ENCODE measurements at regions not wholly inside any gene's neighbourhood (a gene's known extent, or its start where the extent isn't known, plus 50 kb on each side); places are given as distances from the start of the nearest gene placed in this dataset.

DNA sequence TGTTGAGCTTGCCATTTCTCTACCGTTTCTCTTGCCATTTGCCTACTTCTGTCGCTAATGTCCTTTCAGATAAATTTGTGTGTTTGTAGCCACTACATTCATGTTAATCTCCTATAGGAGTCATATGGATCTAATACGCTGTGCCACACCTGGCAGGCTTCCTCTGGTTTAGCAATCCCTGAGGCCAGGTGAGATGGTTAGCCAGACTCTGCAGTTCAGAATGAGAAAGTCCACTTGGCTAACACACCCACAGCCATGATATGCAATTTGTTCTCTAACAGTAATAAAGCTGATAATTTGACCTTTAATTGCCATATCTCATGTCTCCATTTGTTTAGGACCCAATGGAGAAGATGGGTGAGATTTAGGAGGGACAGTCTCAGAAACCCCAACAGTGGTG lies 1261.6 kb upstream of the TMEM132C start:
- H3K9me3 ChIP-seq (ENCODE audit: insufficient read depth, low read depth) = no peaks in the 10 kb centered on the region
- H3K27ac ChIP-seq = no peak overlapping the region
- no peak overlapping the region for H3K4me3 ChIP-seq
- ChIA-PET CTCF (no interaction called here), POLR2A (ENCODE audit: unreplicated experiment) (no interaction called here)
- no peaks in the 10 kb centered on the region for H3K27me3 ChIP-seq (ENCODE audit: insufficient read depth, low read depth)
- intact Hi-C loops (cut with micrococcal nuclease; ENCODE audit: unreplicated experiment) = no loop called here
- no peaks in the 10 kb centered on the region for H3K9me2 ChIP-seq (ENCODE audit: insufficient read depth)
- no peaks in the 10 kb centered on the region for H3K36me3 ChIP-seq (ENCODE audit: low read depth)
- no peaks in the 10 kb centered on the region for H4K20me1 ChIP-seq (ENCODE audit: insufficient read depth)
- TF ChIP-seq, protein P1, sequence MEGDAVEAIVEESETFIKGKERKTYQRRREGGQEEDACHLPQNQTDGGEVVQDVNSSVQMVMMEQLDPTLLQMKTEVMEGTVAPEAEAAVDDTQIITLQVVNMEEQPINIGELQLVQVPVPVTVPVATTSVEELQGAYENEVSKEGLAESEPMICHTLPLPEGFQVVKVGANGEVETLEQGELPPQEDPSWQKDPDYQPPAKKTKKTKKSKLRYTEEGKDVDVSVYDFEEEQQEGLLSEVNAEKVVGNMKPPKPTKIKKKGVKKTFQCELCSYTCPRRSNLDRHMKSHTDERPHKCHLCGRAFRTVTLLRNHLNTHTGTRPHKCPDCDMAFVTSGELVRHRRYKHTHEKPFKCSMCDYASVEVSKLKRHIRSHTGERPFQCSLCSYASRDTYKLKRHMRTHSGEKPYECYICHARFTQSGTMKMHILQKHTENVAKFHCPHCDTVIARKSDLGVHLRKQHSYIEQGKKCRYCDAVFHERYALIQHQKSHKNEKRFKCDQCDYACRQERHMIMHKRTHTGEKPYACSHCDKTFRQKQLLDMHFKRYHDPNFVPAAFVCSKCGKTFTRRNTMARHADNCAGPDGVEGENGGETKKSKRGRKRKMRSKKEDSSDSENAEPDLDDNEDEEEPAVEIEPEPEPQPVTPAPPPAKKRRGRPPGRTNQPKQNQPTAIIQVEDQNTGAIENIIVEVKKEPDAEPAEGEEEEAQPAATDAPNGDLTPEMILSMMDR (conservative IDR thresholded peaks at IDR 0.05) = no peak
- no peak for TF ChIP-seq EZH2 (IDR thresholded peaks at IDR 0.05; ENCODE audit: low read depth)
- no TSS peak for BruUV-seq (replicated peaks)
- no peaks in the 10 kb centered on the region for H3F3A ChIP-seq (ENCODE audit: insufficient read depth, low read depth)
- H2AFZ ChIP-seq = no peak overlapping the region
- no peak for DNase-seq
- H3K79me2 ChIP-seq (ENCODE audit: low read depth) = no peaks in the 10 kb centered on the region
- no peak overlapping the region for H3K4me2 ChIP-seq
- no peaks in the 10 kb centered on the region for H3K4me1 ChIP-seq (replicated peaks; ENCODE audit: insufficient read depth)

DNA sequence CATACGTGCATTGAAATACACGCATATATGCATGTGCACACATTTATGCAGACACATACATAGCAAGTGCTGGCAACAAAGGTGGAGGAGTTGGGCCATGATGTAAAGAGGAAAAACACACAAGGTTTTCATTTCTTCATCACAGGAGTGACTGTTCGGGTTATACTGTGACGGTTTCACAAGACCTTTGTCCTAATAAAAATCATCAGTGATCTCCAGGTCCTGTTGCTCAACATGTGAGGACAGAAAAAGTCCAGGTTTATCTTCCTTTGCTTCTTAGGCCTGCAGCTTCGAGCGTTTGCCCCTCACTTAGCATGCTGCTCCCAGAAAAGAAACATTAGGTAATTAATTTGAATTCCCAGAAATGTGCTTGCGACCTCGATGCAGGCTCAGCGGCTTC lies 1260.0 kb upstream of the TMEM132C start:
- no peak for DNase-seq
- no TSS peak for BruUV-seq (replicated peaks)
- no peak overlapping the region for H2AFZ ChIP-seq
- H3K4me1 ChIP-seq (replicated peaks; ENCODE audit: insufficient read depth) = no peaks in the 10 kb centered on the region
- no peaks in the 10 kb centered on the region for H3F3A ChIP-seq (ENCODE audit: insufficient read depth, low read depth)
- no peak overlapping the region for H3K4me3 ChIP-seq
- H3K79me2 ChIP-seq (ENCODE audit: low read depth) = no peaks in the 10 kb centered on the region
- intact Hi-C loops (cut with micrococcal nuclease; ENCODE audit: unreplicated experiment) = no loop called here
- CTCF ChIA-PET = interaction anchor here (0.6 kb wide), 1 partner anchor 670 kb away, joined by 3 read pairs; no protein-coding TSS in a partner anchor
- no peak overlapping the region for H3K4me2 ChIP-seq
- no peaks in the 10 kb centered on the region for H4K20me1 ChIP-seq (ENCODE audit: insufficient read depth)
- POLR2A ChIA-PET (ENCODE audit: unreplicated experiment) = no interaction called here
- H3K27ac ChIP-seq = no peak overlapping the region
- no peaks in the 10 kb centered on the region for H3K9me2 ChIP-seq (ENCODE audit: insufficient read depth)
- no peaks in the 10 kb centered on the region for H3K9me3 ChIP-seq (ENCODE audit: insufficient read depth, low read depth)
- H3K36me3 ChIP-seq (ENCODE audit: low read depth) = no peaks in the 10 kb centered on the region
- TF ChIP-seq, protein P1 (conservative IDR thresholded peaks at IDR 0.05) = no peak
- TF ChIP-seq EZH2 (IDR thresholded peaks at IDR 0.05; ENCODE audit: low read depth) = no peak
- no peaks in the 10 kb centered on the region for H3K27me3 ChIP-seq (ENCODE audit: insufficient read depth, low read depth)

DNA sequence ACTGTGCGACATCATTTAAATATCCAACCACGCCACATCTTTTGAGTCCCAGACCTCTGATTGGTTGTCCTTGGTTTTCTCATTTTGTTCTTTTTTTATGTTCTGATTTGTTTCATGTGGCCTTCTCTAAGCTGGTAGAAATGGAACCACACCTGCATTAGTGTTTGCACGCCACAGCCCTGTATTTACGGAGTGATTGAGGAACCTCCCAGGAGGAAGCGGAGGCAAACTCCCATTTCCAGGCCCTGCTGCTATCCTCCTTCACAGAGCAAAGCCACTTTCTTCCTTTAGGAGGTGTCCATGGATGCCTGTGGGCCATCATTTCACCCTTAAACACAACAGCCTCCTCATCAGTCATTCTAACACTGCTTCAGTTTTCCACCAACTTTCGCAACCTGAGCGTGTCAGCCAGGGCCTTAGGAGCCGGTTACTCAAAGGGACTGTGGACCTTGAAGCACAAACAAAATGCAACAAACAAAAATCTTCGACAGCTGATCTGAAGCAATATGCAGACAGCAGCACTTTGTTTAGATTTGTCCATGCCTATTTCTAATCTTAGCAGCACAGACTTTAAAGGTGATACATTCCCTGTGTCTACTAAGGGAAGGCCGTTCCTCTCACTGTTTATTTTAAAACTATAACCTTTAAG lies 1258.1 kb upstream of the TMEM132C start:
- no peaks in the 10 kb centered on the region for H3K36me3 ChIP-seq (ENCODE audit: low read depth)
- H3K27me3 ChIP-seq (ENCODE audit: insufficient read depth, low read depth) = no peaks in the 10 kb centered on the region
- no TSS peak for BruUV-seq (replicated peaks)
- no peaks in the 10 kb centered on the region for H3K4me1 ChIP-seq (replicated peaks; ENCODE audit: insufficient read depth)
- no peaks in the 10 kb centered on the region for H3K9me2 ChIP-seq (ENCODE audit: insufficient read depth)
- no peak overlapping the region for H3K4me3 ChIP-seq
- ChIA-PET POLR2A (ENCODE audit: unreplicated experiment) (no interaction called here), CTCF (interaction anchor here (0.5 kb wide), 1 partner anchor 133 kb away, joined by 6 read pairs; no protein-coding TSS in a partner anchor)
- H3F3A ChIP-seq (ENCODE audit: insufficient read depth, low read depth) = no peaks in the 10 kb centered on the region
- H2AFZ ChIP-seq = no peak overlapping the region
- no peaks in the 10 kb centered on the region for H4K20me1 ChIP-seq (ENCODE audit: insufficient read depth)
- no peaks in the 10 kb centered on the region for H3K9me3 ChIP-seq (ENCODE audit: insufficient read depth, low read depth)
- H3K4me2 ChIP-seq = no peak overlapping the region
- no peak for DNase-seq
- intact Hi-C loops (cut with micrococcal nuclease; ENCODE audit: unreplicated experiment) = no loop called here
- H3K27ac ChIP-seq = no peak overlapping the region
- TF ChIP-seq, protein P1 (conservative IDR thresholded peaks at IDR 0.05) = no peak
- no peak for TF ChIP-seq EZH2 (IDR thresholded peaks at IDR 0.05; ENCODE audit: low read depth)
- no peaks in the 10 kb centered on the region for H3K79me2 ChIP-seq (ENCODE audit: low read depth)
